Brain microvascular endothelial cell (primary cell): ENCODE measurements at regions not wholly inside any gene's neighbourhood (a gene's known extent, or its start where the extent isn't known, plus 50 kb on each side); places are given as distances from the start of the nearest gene placed in this dataset.
"Not testable (repeated sequence)": the region's sequence is repeated elsewhere in the genome, so short reads cannot be mapped to it uniquely, and the experiment has no call there.

Source experiments
- DNase-seq: peaks from one replicate; pipeline ENCODE4 v3.0.0-alpha.2; 2020
- H3K27ac ChIP-seq: fragments of 250-450 bp; sonication (Bioruptor Pico); 2 replicates; pipeline ENCODE4 v1.5.1; 2020; ENCODE audit warnings: mild to moderate bottlenecking, moderate library complexity
- H3K27me3 ChIP-seq: fragments of 250-450 bp; sonication (Bioruptor Pico); replicated peaks from 2 replicates; pipeline ENCODE4 v1.5.1; 2020; ENCODE audit warnings: mild to moderate bottlenecking
- H3K36me3 ChIP-seq: fragments of 250-450 bp; sonication (Bioruptor Pico); replicated peaks from 2 replicates; pipeline ENCODE4 v1.5.1; 2020; ENCODE audit warnings: mild to moderate bottlenecking
- H3K4me3 ChIP-seq: 2 replicates; pipeline ENCODE4 v1.5.1; 2011; ENCODE audit warnings: low read depth, mild to moderate bottlenecking, control low read depth, low read length, moderate library complexity
- in situ Hi-C: cut with HindIII; loops from 2 replicates; pipeline ENCODE4 v1.10.0; 2017; ENCODE audit warnings: low sequenced_read_pairs, low pct_ligation_motif_present
- TF ChIP-seq, protein P1 (sequence below): IDR thresholded peaks from 2 replicates; pipeline ENCODE4 v1.5.1; 2011; ENCODE audit warnings: low read depth, mild to moderate bottlenecking, moderate library complexity, low read length, control low read depth, inconsistent platforms; ENCODE audit errors: missing control alignments

DNA sequence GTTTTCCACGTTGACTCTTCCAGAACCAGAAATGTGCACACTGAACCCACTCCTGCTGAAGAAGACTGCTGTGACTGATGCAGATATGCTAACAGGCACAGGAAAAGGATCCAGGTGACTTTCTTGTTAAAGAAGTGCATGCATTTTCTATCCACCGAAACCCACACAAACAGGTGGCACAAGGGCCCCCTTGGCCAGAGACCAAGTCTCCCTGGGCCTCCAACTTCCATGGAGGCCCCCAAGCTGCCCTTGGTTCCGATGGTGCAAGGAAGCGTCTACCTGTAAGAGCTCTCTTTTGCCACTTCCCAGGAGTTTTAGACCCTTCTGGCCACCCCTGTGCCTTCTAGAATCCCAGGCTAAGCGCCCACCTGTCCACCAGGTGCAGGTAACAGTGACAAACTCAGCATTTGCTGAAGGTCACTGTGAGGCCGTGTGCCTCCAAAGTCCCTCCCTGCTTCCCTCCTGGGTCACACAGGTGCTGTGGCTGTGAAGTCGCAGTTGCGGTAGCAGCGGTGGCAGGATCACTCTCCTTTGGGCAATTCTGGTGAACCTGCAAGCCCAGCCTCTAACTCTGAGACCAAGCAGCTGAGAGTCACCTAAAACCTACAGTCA lies 134.8 kb downstream of the PXDC1 start:
- H3K4me3 ChIP-seq = no peak overlapping the region

DNA sequence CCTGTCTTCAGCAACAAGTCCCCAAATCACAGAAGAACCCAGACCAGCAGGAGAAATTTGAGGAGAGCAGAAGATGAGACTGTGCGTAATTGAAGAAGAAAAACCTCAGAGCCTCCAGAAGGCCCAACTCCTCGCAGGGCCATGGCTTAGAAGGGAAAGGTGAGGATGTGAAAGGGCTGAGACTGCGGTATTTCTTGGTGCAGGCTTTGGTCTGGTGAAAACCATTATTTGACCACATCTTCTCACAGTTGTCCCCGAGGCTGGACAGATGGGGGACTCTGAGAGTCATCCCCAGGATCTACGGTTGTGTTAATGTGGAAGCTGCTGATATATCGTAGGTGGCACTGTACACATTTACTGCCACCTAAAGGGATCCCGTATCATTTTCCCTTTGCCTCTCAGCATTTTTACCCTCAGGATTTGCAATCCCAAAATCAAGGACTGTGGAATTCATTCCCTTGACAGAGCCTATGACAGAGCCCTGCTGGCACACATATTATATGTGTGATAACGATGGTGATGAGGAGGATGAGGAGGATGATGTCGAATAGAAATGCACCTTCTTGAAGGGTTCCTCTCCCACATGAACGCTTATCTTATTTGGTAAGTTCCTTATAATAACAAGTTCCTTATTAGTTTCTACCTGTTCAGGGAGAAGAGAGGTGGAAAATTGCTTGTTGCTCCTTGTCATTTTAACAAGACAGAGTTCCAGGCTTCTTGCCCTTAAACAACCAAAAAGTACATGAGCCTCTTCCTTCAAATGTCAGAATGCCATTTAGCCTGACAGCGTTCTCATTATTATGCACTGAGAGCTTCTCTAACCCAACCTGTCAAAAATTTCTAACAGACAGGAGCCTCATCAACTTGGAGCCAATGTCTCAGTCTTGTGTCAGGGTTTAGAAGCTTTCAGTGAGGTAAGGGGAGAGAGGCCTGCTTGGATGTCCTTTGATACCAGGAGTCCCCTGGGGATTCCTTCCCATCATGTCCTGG lies 135.8 kb downstream of the PXDC1 start:
- in situ Hi-C loops = no loop called here
- DNase-seq = no peak
- Histone ChIP-seq H3K36me3 (no peaks in the 10 kb centered on the region), H3K27me3 (no peaks in the 10 kb centered on the region), H3K4me3 (no peak overlapping the region), H3K27ac (no peak overlapping the region)
- TF ChIP-seq, protein P1, sequence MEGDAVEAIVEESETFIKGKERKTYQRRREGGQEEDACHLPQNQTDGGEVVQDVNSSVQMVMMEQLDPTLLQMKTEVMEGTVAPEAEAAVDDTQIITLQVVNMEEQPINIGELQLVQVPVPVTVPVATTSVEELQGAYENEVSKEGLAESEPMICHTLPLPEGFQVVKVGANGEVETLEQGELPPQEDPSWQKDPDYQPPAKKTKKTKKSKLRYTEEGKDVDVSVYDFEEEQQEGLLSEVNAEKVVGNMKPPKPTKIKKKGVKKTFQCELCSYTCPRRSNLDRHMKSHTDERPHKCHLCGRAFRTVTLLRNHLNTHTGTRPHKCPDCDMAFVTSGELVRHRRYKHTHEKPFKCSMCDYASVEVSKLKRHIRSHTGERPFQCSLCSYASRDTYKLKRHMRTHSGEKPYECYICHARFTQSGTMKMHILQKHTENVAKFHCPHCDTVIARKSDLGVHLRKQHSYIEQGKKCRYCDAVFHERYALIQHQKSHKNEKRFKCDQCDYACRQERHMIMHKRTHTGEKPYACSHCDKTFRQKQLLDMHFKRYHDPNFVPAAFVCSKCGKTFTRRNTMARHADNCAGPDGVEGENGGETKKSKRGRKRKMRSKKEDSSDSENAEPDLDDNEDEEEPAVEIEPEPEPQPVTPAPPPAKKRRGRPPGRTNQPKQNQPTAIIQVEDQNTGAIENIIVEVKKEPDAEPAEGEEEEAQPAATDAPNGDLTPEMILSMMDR = no peak

More for the DNA sequence above, 134.8 kb downstream of the PXDC1 start:
- no peak for DNase-seq
- no peaks in the 10 kb centered on the region for H3K27me3 ChIP-seq
- H3K36me3 ChIP-seq = no peaks in the 10 kb centered on the region
- TF ChIP-seq, protein P1 = no peak
- no peak overlapping the region for H3K27ac ChIP-seq
- in situ Hi-C loops = no loop called here

DNA sequence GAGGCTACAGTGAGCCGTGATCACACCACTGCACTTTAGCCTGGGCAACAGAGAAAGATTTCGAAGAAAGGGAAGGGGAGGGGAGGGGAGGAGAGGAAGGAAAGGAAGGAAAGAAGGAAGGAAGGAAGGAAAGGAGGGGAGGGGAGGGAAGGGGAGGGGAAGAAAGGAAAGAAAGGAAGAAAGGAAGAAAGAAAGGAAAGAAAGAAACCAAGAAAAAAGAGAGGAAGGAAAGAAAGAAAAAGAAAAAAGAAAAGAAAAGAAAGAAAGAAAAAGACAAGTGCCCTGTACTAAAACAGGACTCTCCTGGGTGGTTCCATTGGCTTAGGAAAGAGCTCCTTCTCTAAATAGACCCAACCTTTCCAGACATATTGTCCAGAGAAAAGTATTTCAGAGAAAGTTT lies 136.6 kb downstream of the PXDC1 start:
- Histone ChIP-seq H3K27ac (no peak overlapping the region), H3K36me3 (no peaks in the 10 kb centered on the region), H3K27me3 (no peaks in the 10 kb centered on the region), H3K4me3 (no peak overlapping the region)
- TF ChIP-seq, protein P1 = no peak
- DNase-seq = no peak
- in situ Hi-C loops = no loop called here

DNA sequence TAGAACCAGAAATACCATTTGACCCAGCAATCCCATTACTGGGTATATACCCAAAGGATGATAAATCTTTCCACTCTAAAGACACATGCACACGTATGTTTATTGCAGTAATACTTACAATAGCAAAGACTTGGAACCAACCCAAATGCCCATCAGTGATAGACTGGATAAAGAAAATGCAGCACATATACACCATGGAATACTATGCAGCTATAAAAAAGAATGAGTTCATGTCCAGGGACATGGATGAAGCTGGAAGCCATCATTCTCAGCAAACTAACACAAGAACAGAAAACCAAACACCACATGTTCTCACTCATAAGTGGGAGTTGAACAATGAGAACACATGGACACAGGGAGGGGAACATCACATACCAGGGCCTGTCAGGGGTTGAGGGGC lies 137.9 kb downstream of the PXDC1 start:
- not testable (repeated sequence) for DNase-seq, H3K4me3 ChIP-seq, H3K27me3 ChIP-seq

DNA sequence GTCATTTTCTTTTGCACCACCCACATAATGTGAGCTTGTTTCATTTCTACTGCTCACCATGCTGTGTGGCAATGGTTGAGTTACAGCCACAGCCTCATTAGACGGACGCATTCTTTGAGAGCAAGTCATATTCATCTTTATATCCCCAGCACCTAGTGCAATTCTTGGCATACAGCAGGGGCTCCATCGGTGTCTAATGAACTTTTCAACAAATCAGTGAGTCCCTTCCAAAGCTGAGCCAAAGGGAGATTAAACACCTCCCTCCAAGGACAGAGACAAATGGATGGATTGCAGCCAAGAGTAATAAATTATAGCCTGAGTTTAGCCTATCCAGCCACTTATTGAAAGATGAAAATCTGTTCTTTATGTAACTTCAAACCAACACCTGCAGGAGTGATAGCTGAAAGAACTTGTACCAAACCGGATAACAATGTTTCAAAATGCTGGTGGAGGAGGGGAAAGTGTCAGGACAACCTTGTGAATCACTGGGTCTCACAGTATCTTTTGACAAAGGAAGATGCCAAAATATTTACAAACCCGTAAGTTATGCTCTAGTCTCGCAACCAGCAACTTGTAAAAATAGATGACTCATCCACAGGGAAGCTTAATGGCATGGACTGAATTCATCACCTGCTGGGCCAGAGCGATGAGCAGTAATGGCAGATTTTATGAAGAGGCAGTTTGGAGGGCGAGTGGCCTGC lies 139.0 kb downstream of the PXDC1 start:
- peak; percentile 84 for DNase-seq
- Histone ChIP-seq H3K27me3 (no peaks in the 10 kb centered on the region), H3K4me3 (no peak overlapping the region), H3K27ac (peak overlapping the region; percentile 46), H3K36me3 (no peaks in the 10 kb centered on the region)
- in situ Hi-C loops = no loop called here
- TF ChIP-seq, protein P1 = no peak

More for the DNA sequence above, 137.9 kb downstream of the PXDC1 start:
- in situ Hi-C loops, H3K27ac ChIP-seq, H3K36me3 ChIP-seq: not testable (repeated sequence)

DNA sequence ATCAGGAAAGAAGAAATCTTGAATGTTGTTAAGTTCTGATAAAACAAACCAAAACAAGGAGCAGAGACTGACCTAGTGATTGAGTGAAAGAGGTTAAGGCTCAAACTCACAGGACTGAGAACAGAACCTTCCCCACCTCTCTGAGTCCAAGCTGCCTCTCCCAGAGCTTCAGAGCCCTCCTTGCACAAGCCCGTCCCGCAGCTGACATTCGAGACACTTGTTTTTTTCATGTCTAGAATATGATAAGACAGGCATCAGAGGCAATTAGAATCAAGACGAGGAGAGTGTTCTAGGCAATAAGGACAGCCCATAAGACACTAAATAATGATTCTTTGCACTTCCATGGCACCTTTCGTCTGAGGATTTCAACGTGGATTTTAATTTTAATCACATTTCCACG lies 140.6 kb downstream of the PXDC1 start:
- Histone ChIP-seq H3K36me3 (no peaks in the 10 kb centered on the region), H3K27ac (no peak overlapping the region), H3K4me3 (no peak overlapping the region), H3K27me3 (no peaks in the 10 kb centered on the region)
- in situ Hi-C loops = no loop called here
- TF ChIP-seq, protein P1 = no peak
- no peak for DNase-seq
